ENCODE measurements at regions not wholly inside any gene's neighbourhood (a gene's known extent, or its start where the extent isn't known, plus 50 kb on each side); places are given as distances from the start of the nearest gene placed in this dataset.

- DNase-seq: no peak
- TF ChIP-seq CTCF (IDR thresholded peaks at IDR 0.05; ENCODE audit: low read depth, low read length): no peak
- Histone ChIP-seq H3K36me3 (no peaks in the 10 kb centered on the region), H3K4me3 (ENCODE audit: low read depth, low read length) (no peak overlapping the region), H3K9me3 (ENCODE audit: severe bottlenecking) (no peaks in the 10 kb centered on the region), H3K27me3 (ENCODE audit: insufficient read depth, low read depth, severe bottlenecking) (no peaks in the 10 kb centered on the region), H3K27ac (no peak overlapping the region)
These were observed 72.8 kb upstream of the ZNF608 start for GRCh38 chr5:124819201-124819600.

GRCh38 chr5:124822647-124823046, 76.2 kb upstream of the ZNF608 start:
- DNase-seq: no peak
- TF ChIP-seq CTCF (IDR thresholded peaks at IDR 0.05; ENCODE audit: low read depth, low read length): no peak
- Histone ChIP-seq H3K4me3 (ENCODE audit: low read depth, low read length) (no peak overlapping the region), H3K27me3 (ENCODE audit: insufficient read depth, low read depth, severe bottlenecking) (no peaks in the 10 kb centered on the region), H3K27ac (no peak overlapping the region), H3K9me3 (ENCODE audit: severe bottlenecking) (no peaks in the 10 kb centered on the region), H3K36me3 (no peaks in the 10 kb centered on the region)

- H3K36me3 ChIP-seq: no peaks in the 10 kb centered on the region
- H3K27ac ChIP-seq: no peak overlapping the region
- DNase-seq: no peak
These were observed 76.9 kb upstream of the ZNF608 start for GRCh38 chr5:124823380-124823779.

GRCh38 chr5:124824637-124825158, 78.3 kb upstream of the ZNF608 start:
- Histone ChIP-seq H3K9me3 (ENCODE audit: severe bottlenecking) (no peaks in the 10 kb centered on the region), H3K27ac (peak overlapping the region; percentile 36), H3K27me3 (ENCODE audit: insufficient read depth, low read depth, severe bottlenecking) (no peaks in the 10 kb centered on the region), H3K36me3 (no peaks in the 10 kb centered on the region), H3K4me3 (ENCODE audit: low read depth, low read length) (no peak overlapping the region)
- TF ChIP-seq CTCF (IDR thresholded peaks at IDR 0.05; ENCODE audit: low read depth, low read length): no peak
- peak; percentile 23 for DNase-seq

More at GRCh38 chr5:124823380-124823779, 76.9 kb upstream of the ZNF608 start:
- no peak for TF ChIP-seq CTCF (IDR thresholded peaks at IDR 0.05; ENCODE audit: low read depth, low read length)
- Histone ChIP-seq H3K9me3 (ENCODE audit: severe bottlenecking) (no peaks in the 10 kb centered on the region), H3K4me3 (ENCODE audit: low read depth, low read length) (no peak overlapping the region), H3K27me3 (ENCODE audit: insufficient read depth, low read depth, severe bottlenecking) (no peaks in the 10 kb centered on the region)

GRCh38 chr5:124825250-124825982, 79.0 kb upstream of the ZNF608 start:
- no peak for TF ChIP-seq CTCF (IDR thresholded peaks at IDR 0.05; ENCODE audit: low read depth, low read length)
- H3K27ac ChIP-seq: peak overlapping the region; percentile 36

GRCh38 chr5:124825983-124826337, 79.5 kb upstream of the ZNF608 start:
- DNase-seq: no peak
- no peaks in the 10 kb centered on the region for H3K27me3 ChIP-seq (ENCODE audit: insufficient read depth, low read depth, severe bottlenecking)
- no peaks in the 10 kb centered on the region for H3K36me3 ChIP-seq
- TF ChIP-seq CTCF (IDR thresholded peaks at IDR 0.05; ENCODE audit: low read depth, low read length): no peak
- no peak overlapping the region for H3K27ac ChIP-seq
- H3K9me3 ChIP-seq (ENCODE audit: severe bottlenecking): no peaks in the 10 kb centered on the region
- no peak overlapping the region for H3K4me3 ChIP-seq (ENCODE audit: low read depth, low read length)

More at GRCh38 chr5:124825250-124825982, 79.0 kb upstream of the ZNF608 start:
- H3K27me3 ChIP-seq (ENCODE audit: insufficient read depth, low read depth, severe bottlenecking): no peaks in the 10 kb centered on the region
- peak; percentile 13 for DNase-seq
- H3K9me3 ChIP-seq (ENCODE audit: severe bottlenecking): no peaks in the 10 kb centered on the region
- H3K4me3 ChIP-seq (ENCODE audit: low read depth, low read length): no peak overlapping the region
- H3K36me3 ChIP-seq: no peaks in the 10 kb centered on the region

All from WERI-Rb-1 (cell line).